Epithelial cell of proximal tubule (primary cell): ENCODE measurements at regions not wholly inside any gene's neighbourhood (a gene's known extent, or its start where the extent isn't known, plus 50 kb on each side); places are given as distances from the start of the nearest gene placed in this dataset.
"Not testable (repeated sequence)": the region's sequence is repeated elsewhere in the genome, so short reads cannot be mapped to it uniquely, and the experiment has no call there.

Experiments
- DNase-seq: peaks from one replicate; pipeline ENCODE4 v3.0.0-alpha.2; 2011; ENCODE audit warnings: low read depth
- H3K4me3 ChIP-seq: 2 replicates; pipeline ENCODE4 v1.5.1; 2011; ENCODE audit warnings: low read depth, mild to moderate bottlenecking, low read length
- TF ChIP-seq, protein P1 (sequence below): conservative IDR thresholded peaks from 2 replicates; pipeline ENCODE4 v1.5.1; 2012; ENCODE audit warnings: low read depth, mild to moderate bottlenecking, low read length

DNA sequence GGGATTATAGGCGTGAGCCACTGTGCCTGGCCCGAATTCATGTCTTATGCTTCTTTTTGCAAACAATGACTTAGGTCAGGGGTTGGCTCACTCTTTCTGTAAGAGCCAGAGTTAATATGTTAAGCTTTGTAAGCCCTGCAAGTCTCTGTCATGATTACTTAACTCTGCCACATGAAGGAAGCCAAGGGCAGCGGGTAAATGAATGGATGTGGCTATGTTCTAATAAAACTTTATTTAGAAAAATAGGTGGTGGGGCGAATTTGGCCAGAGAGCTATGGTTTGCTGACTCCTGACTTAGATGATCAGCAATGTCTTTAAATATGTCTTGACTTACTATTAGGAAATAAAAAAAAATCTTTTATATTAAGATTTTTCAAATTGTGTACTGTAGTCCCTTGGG lies 114.9 kb upstream of the ZFP64 start:
- H3K4me3 ChIP-seq, result no peak overlapping the region

DNA sequence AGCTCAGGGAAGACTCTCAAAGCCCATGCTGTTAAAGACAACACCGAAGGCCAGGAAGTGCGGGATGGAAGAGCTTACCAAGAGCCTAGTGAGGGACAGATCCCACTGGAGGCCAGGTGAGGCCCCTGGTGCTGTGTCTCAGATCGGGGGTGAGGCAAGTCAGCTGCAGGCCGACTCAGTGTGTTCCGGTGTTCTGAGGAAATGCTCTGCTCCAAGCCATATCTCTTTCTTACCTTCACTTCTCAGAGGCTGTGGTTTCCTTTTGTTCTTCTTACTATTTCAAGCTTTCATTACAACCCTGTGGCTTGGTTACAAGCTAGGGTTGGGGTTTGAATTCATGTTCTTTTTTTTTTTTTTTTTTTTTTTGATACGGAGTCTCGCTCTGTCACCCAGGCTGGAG lies 114.3 kb upstream of the ZFP64 start:
- no peak overlapping the region for H3K4me3 ChIP-seq
- DNase-seq, result no peak
- TF ChIP-seq, protein P1, sequence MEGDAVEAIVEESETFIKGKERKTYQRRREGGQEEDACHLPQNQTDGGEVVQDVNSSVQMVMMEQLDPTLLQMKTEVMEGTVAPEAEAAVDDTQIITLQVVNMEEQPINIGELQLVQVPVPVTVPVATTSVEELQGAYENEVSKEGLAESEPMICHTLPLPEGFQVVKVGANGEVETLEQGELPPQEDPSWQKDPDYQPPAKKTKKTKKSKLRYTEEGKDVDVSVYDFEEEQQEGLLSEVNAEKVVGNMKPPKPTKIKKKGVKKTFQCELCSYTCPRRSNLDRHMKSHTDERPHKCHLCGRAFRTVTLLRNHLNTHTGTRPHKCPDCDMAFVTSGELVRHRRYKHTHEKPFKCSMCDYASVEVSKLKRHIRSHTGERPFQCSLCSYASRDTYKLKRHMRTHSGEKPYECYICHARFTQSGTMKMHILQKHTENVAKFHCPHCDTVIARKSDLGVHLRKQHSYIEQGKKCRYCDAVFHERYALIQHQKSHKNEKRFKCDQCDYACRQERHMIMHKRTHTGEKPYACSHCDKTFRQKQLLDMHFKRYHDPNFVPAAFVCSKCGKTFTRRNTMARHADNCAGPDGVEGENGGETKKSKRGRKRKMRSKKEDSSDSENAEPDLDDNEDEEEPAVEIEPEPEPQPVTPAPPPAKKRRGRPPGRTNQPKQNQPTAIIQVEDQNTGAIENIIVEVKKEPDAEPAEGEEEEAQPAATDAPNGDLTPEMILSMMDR, result no peak

More for the DNA sequence above, 114.9 kb upstream of the ZFP64 start:
- TF ChIP-seq, protein P1, result no peak
- no peak for DNase-seq

DNA sequence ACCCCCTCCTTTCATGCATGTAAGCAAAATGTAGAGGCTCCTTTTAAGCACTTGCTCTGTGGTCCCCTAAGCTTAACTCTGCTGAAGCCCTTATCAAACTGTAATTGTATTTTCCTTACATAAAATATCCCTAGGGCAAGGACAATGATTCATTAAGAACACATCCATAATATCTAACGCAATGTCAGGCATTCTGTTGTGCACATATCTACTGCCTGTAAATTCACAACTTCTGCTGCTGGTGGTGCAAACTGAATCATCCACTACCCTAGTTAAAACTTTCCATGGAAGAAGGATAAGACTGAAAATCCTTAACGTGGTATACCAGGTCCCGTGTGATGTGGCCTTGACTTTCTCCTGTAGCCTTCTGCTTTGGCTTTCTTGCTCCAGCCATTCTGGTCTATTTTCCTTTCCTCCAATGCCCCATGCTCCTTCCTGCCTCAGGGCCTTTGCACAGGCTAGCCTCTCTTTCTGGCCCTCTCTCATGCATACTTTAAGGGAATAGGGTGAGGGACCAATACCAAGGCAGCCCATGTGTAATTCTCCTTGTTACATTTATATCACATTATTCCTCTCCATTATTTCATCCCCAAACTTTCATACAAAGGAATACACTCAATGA lies 113.6 kb upstream of the ZFP64 start:
- TF ChIP-seq, protein P1, result no peak
- no peak for DNase-seq
- H3K4me3 ChIP-seq, result no peak overlapping the region

DNA sequence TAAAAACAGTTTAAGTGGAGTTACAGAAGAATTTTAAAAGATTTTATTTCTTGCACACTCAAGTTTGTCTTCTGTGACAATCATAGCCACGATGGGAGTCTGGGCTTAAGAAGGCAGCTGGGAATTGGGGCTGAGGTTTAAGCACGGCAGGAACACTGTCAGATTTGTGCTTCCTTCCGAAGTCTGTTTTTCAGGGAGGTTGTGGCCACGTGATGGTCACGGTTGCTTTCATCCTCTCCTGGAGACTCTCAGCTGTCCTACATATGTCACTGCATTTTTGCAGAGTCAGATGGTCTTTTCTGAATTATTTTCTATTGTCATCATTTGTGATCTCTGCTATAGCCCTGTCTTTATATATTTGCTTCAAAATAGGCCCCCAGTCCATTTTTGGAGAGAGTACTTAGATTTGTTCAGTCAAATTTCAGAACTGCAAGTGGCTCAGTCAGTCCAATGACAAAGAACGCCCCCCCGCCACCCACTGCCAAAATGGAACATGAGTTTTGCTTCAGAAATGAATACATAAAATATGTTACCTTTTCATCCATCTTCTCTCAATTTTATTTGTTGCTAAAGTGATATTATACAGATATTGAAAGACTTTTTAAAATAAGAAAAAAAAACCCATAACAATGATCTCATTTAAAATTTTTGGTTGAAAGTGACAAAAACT lies 111.8 kb upstream of the ZFP64 start:
- TF ChIP-seq, protein P1, result no peak
- no peak overlapping the region for H3K4me3 ChIP-seq
- DNase-seq, result no peak

DNA sequence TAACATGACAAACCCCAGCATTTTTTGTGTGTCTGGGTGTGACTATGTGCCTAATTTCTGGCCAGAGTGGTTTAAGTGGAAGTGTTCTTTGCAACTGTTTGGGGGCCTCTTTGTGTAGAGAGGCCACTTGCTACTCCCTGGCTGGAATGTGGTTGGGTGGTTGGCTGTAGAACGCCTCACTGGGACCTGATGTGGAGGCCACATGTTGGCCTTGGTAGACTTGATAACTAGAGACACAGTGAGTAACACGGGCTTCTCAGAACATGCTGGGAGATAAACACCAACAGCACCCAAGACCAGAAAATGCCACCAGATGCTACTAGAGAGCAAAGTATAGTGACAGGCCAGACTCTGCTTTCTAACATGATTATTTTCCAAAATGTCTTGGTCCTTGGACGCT lies 111.2 kb upstream of the ZFP64 start:
- TF ChIP-seq, protein P1, result no peak
- no peak overlapping the region for H3K4me3 ChIP-seq
- DNase-seq, result no peak

DNA sequence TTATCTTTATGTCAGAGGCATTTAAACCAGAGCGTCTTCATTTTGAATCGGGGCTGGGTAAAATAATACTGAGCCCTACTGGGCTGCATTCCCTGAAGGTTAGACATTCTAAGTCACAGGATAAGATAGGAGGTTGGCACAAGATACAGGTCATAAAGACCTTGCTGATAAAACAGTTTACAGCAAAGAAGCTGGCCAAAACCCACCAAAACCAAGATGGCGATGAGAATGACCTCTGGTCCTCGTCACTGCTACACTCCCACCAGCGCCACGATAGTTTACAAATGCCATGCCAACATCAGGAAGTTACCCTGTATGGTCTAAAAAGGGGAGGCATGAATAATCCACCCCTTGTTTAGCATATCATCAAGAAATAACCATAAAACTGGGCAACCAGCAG lies 110.5 kb upstream of the ZFP64 start:
- not testable (repeated sequence) for H3K4me3 ChIP-seq, DNase-seq

DNA sequence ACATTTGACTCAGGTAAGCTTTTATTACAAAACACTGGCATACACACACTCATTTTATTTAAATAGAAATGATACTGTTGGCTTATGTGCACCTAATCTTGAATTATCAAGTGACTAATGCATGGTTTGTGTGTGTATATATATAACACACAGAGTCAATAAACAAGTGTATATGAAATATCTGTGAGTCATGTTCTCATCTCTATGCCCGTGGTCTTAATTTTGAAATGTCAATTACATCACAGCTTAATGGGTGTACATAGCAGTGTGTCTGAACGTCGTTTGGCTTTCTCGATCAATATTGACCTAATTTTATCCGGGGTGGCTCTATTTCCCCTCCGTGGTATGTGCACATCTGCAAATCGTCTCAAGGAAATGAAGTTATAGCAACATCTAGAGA lies 104.0 kb upstream of the ZFP64 start:
- no peak for DNase-seq
- H3K4me3 ChIP-seq, result no peak overlapping the region
- TF ChIP-seq, protein P1, result no peak
